GM23338 (cell line): ENCODE measurements at regions not wholly inside any gene's neighbourhood (a gene's known extent, or its start where the extent isn't known, plus 50 kb on each side); places are given as distances from the start of the nearest gene placed in this dataset.

Source experiments
- ATAC-seq: fragments of 200-7000 bp; cut with Tn5 transposase; 3 replicates; pipeline ENCODE4 v1.9.1; 2020
- DNase-seq: peaks from one replicate; pipeline ENCODE4 v3.0.0-alpha.2; 2015; ENCODE audit warnings: low spot score
- H2AFZ ChIP-seq: fragments of 200-600 bp; sonication (generic); 2 replicates; pipeline ENCODE4 v1.8.0; 2016; ENCODE audit warnings: antibody characterized with exemption, mild to moderate bottlenecking, moderate library complexity
- H3F3A ChIP-seq: fragments of 200-600 bp; sonication (generic); replicated peaks from 2 replicates; pipeline ENCODE4 v1.8.0; 2017; ENCODE audit warnings: antibody characterized with exemption, mixed run types, low read depth
- H3K27ac ChIP-seq: fragments of 200-600 bp; sonication (generic); 2 replicates; pipeline ENCODE4 v1.6.1; 2016; ENCODE audit warnings: low read depth
- H3K27me3 ChIP-seq: fragments of 200-600 bp; sonication (generic); 2 replicates; pipeline ENCODE4 v1.8.0; 2016; ENCODE audit warnings: mild to moderate bottlenecking, mixed run types, moderate library complexity; ENCODE audit not compliant: insufficient read depth
- H3K36me3 ChIP-seq: fragments of 200-600 bp; sonication (generic); 2 replicates; pipeline ENCODE4 v1.8.0; 2016; ENCODE audit warnings: mild to moderate bottlenecking; ENCODE audit not compliant: insufficient read depth
- H3K4me1 ChIP-seq: fragments of 200-600 bp; sonication (generic); 2 replicates; pipeline ENCODE4 v1.8.0; 2016; ENCODE audit warnings: mild to moderate bottlenecking, moderate library complexity; ENCODE audit not compliant: insufficient read depth
- H3K4me2 ChIP-seq: fragments of 200-600 bp; sonication (generic); 2 replicates; pipeline ENCODE4 v1.7.1; 2017; ENCODE audit warnings: mixed run types
- H3K4me3 ChIP-seq: fragments of 200-600 bp; sonication (generic); 2 replicates; pipeline ENCODE4 v1.6.1; 2016; ENCODE audit warnings: mixed run types
- H3K79me2 ChIP-seq: fragments of 200-600 bp; sonication (generic); replicated peaks from 2 replicates; pipeline ENCODE4 v1.8.0; 2017; ENCODE audit warnings: mild to moderate bottlenecking; ENCODE audit not compliant: insufficient read depth
- H3K9me2 ChIP-seq: fragments of 200-600 bp; sonication (generic); 2 replicates; pipeline ENCODE4 v1.8.0; 2017; ENCODE audit not compliant: insufficient read depth
- H4K20me1 ChIP-seq: fragments of 200-600 bp; sonication (generic); replicated peaks from 2 replicates; pipeline ENCODE4 v1.8.0; 2017; ENCODE audit warnings: mild to moderate bottlenecking; ENCODE audit not compliant: insufficient read depth
- H3K27ac Mint-ChIP-seq: 2 replicates; pipeline ENCODE4 v1.8.0; 2020; ENCODE audit warnings: inconsistent platforms, mild to moderate bottlenecking, moderate library complexity, mixed read lengths
- H3K27me3 Mint-ChIP-seq: 3 replicates; pipeline ENCODE4 v1.8.0; 2022; ENCODE audit warnings: low read depth, mild to moderate bottlenecking, moderate library complexity, mixed read lengths, inconsistent platforms; ENCODE audit not compliant: insufficient read depth, poor library complexity
- H3K36me3 Mint-ChIP-seq: 3 replicates; pipeline ENCODE4 v1.8.0; 2021; ENCODE audit warnings: low read depth, mild to moderate bottlenecking, inconsistent platforms, moderate library complexity, mixed read lengths
- H3K4me1 Mint-ChIP-seq: 3 replicates; pipeline ENCODE4 v1.8.0; 2020; ENCODE audit warnings: mild to moderate bottlenecking, inconsistent platforms, mixed read lengths
- H3K4me3 Mint-ChIP-seq: 3 replicates; pipeline ENCODE4 v1.8.0; 2021; ENCODE audit warnings: moderate library complexity, mild to moderate bottlenecking, inconsistent platforms, mixed read lengths
- H3K9me3 Mint-ChIP-seq: 3 replicates; pipeline ENCODE4 v1.8.0; 2020; ENCODE audit warnings: moderate library complexity, mild to moderate bottlenecking, inconsistent platforms, mixed read lengths
- CTCF ChIP-seq, 2 experiments: fragments of 200-600 bp in 1 of 2; sonication (generic) in 1 of 2; conservative IDR thresholded peaks; 2 replicates each; pipeline versions ENCODE4 v1.5.1 to v1.6.1; 2016 to 2017; ENCODE audit warnings: antibody characterized with exemption in 2 of 2, low read depth in 2 of 2, mild to moderate bottlenecking in 2 of 2, moderate library complexity in 1 of 2
- ETS1 ChIP-seq: IDR thresholded peaks from 2 replicates; pipeline ENCODE4 v1.6.1; 2016; ENCODE audit warnings: antibody characterized with exemption
- EZH2phosphoT487 ChIP-seq: fragments of 200-600 bp; sonication (generic); IDR thresholded peaks from one replicate; pipeline ENCODE4 v1.8.1; 2018; ENCODE audit warnings: antibody characterized with exemption; ENCODE audit not compliant: unreplicated experiment
- NANOG ChIP-seq: IDR thresholded peaks from 2 replicates; pipeline ENCODE4 v1.6.1; 2016; ENCODE audit warnings: antibody characterized with exemption, borderline replicate concordance
- STAT1 ChIP-seq: IDR thresholded peaks from one replicate; pipeline ENCODE4 v1.6.1; 2016; ENCODE audit warnings: antibody characterized with exemption; ENCODE audit not compliant: unreplicated experiment
- ZNF114 ChIP-seq: fragments of 250-450 bp; sonication (Bioruptor Pico); IDR thresholded peaks from 2 replicates; pipeline ENCODE4 v1.5.0; 2020; ENCODE audit warnings: mild to moderate bottlenecking, moderate library complexity
- ZNF331 ChIP-seq: fragments of 250-450 bp; sonication (Bioruptor Pico); IDR thresholded peaks from 2 replicates; pipeline ENCODE4 v1.5.0; 2020; ENCODE audit warnings: low read depth, mild to moderate bottlenecking, moderate library complexity
- ZNF462 ChIP-seq: fragments of 250-450 bp; sonication (Bioruptor Pico); IDR thresholded peaks from 2 replicates; pipeline ENCODE4 v1.5.0; 2020; ENCODE audit warnings: mild to moderate bottlenecking, moderate library complexity

GRCh38 chr5:144033486-144033885, 137.0 kb downstream of the YIPF5 start:
- ATAC-seq: no peak
- Mint-ChIP-seq H3K27ac (no peak overlapping the region), H3K4me1 (no peaks in the 10 kb centered on the region), H3K27me3 (peaks cover 1% of the 10 kb centered on the region), H3K9me3 (no peaks in the 10 kb centered on the region), H3K4me3 (no peak overlapping the region), H3K36me3 (no peaks in the 10 kb centered on the region)
- no peak for DNase-seq
- H4K20me1 ChIP-seq: no peaks in the 10 kb centered on the region
- no peak overlapping the region for H3K4me2 ChIP-seq
- H3K4me3 ChIP-seq: no peak overlapping the region
- H2AFZ ChIP-seq: no peak overlapping the region
- H3F3A ChIP-seq: no peaks in the 10 kb centered on the region
- H3K9me2 ChIP-seq: peaks cover 15% of the 10 kb centered on the region; the same call in 1 of the 2 replicates
- no peaks in the 10 kb centered on the region for H3K79me2 ChIP-seq
- TF ChIP-seq EZH2phosphoT487 (no peak), ZNF331 (CRISPR knock-in tag) (no peak)
- no peaks in the 10 kb centered on the region for H3K4me1 ChIP-seq
- no peak overlapping the region for H3K27ac ChIP-seq
- no peaks in the 10 kb centered on the region for H3K27me3 ChIP-seq
- H3K36me3 ChIP-seq: no peaks in the 10 kb centered on the region

- Histone ChIP-seq H3K4me1 (no peaks in the 10 kb centered on the region), H3K9me2 (peaks cover 15% of the 10 kb centered on the region; the same call in 1 of the 2 replicates), H4K20me1 (no peaks in the 10 kb centered on the region), H3F3A (no peaks in the 10 kb centered on the region), H3K4me3 (no peak overlapping the region), H2AFZ (no peak overlapping the region), H3K4me2 (no peak overlapping the region), H3K36me3 (no peaks in the 10 kb centered on the region), H3K79me2 (no peaks in the 10 kb centered on the region), H3K27ac (no peak overlapping the region), H3K27me3 (no peaks in the 10 kb centered on the region)
- Mint-ChIP-seq H3K4me3 (no peak overlapping the region), H3K4me1 (no peaks in the 10 kb centered on the region), H3K36me3 (no peaks in the 10 kb centered on the region), H3K27ac (no peak overlapping the region), H3K9me3 (no peaks in the 10 kb centered on the region), H3K27me3 (peaks cover 1% of the 10 kb centered on the region)
- DNase-seq (no peak), ATAC-seq (no peak)
- TF ChIP-seq CTCF (conservative IDR thresholded peaks at IDR 0.05; ENCODE audit: low read depth in 2 of 2) (no peak), ZNF462 (no peak), EZH2phosphoT487 (no peak), ZNF331 (CRISPR knock-in tag) (no peak), ETS1 (no peak), STAT1 (no peak), ZNF114 (CRISPR knock-in tag) (no peak), NANOG (no peak)
Observed at GRCh38 chr5:144035046-144035740, 135.3 kb downstream of the YIPF5 start.
